ENCODE measurements at regions not wholly inside any gene's neighbourhood (a gene's known extent, or its start where the extent isn't known, plus 50 kb on each side); places are given as distances from the start of the nearest gene placed in this dataset.

GRCh38 chr17:16880843-16881230, 91.1 kb downstream of the TNFRSF13B start:
- TF ChIP-seq POLR2A (IDR thresholded peaks at IDR 0.05) (no peak), CTCF (IDR thresholded peaks at IDR 0.05) (no peak)
